ENCODE measurements at regions not wholly inside any gene's neighbourhood (a gene's known extent, or its start where the extent isn't known, plus 50 kb on each side); places are given as distances from the start of the nearest gene placed in this dataset.

DNA sequence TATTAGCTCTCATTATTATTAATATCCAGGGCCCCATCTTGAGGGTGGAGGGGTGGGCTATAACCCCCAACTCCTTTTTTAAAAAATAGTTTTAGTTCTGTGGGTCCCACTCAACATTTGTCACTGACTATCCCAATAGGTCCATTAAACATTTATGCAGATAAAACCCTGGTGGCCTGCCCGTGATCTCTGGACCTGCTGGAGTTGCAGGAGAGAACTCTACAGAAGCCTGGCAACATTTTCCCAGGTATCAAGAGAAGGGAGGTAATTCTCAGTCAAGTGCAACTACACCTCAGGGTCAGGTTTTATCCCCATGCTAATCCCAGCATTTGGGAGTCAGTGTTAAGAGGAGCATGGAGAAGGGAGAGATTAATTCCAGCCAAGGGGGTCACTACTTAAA lies 264.4 kb upstream of the PROK2 start (continued):
- TF ChIP-seq, protein P1, sequence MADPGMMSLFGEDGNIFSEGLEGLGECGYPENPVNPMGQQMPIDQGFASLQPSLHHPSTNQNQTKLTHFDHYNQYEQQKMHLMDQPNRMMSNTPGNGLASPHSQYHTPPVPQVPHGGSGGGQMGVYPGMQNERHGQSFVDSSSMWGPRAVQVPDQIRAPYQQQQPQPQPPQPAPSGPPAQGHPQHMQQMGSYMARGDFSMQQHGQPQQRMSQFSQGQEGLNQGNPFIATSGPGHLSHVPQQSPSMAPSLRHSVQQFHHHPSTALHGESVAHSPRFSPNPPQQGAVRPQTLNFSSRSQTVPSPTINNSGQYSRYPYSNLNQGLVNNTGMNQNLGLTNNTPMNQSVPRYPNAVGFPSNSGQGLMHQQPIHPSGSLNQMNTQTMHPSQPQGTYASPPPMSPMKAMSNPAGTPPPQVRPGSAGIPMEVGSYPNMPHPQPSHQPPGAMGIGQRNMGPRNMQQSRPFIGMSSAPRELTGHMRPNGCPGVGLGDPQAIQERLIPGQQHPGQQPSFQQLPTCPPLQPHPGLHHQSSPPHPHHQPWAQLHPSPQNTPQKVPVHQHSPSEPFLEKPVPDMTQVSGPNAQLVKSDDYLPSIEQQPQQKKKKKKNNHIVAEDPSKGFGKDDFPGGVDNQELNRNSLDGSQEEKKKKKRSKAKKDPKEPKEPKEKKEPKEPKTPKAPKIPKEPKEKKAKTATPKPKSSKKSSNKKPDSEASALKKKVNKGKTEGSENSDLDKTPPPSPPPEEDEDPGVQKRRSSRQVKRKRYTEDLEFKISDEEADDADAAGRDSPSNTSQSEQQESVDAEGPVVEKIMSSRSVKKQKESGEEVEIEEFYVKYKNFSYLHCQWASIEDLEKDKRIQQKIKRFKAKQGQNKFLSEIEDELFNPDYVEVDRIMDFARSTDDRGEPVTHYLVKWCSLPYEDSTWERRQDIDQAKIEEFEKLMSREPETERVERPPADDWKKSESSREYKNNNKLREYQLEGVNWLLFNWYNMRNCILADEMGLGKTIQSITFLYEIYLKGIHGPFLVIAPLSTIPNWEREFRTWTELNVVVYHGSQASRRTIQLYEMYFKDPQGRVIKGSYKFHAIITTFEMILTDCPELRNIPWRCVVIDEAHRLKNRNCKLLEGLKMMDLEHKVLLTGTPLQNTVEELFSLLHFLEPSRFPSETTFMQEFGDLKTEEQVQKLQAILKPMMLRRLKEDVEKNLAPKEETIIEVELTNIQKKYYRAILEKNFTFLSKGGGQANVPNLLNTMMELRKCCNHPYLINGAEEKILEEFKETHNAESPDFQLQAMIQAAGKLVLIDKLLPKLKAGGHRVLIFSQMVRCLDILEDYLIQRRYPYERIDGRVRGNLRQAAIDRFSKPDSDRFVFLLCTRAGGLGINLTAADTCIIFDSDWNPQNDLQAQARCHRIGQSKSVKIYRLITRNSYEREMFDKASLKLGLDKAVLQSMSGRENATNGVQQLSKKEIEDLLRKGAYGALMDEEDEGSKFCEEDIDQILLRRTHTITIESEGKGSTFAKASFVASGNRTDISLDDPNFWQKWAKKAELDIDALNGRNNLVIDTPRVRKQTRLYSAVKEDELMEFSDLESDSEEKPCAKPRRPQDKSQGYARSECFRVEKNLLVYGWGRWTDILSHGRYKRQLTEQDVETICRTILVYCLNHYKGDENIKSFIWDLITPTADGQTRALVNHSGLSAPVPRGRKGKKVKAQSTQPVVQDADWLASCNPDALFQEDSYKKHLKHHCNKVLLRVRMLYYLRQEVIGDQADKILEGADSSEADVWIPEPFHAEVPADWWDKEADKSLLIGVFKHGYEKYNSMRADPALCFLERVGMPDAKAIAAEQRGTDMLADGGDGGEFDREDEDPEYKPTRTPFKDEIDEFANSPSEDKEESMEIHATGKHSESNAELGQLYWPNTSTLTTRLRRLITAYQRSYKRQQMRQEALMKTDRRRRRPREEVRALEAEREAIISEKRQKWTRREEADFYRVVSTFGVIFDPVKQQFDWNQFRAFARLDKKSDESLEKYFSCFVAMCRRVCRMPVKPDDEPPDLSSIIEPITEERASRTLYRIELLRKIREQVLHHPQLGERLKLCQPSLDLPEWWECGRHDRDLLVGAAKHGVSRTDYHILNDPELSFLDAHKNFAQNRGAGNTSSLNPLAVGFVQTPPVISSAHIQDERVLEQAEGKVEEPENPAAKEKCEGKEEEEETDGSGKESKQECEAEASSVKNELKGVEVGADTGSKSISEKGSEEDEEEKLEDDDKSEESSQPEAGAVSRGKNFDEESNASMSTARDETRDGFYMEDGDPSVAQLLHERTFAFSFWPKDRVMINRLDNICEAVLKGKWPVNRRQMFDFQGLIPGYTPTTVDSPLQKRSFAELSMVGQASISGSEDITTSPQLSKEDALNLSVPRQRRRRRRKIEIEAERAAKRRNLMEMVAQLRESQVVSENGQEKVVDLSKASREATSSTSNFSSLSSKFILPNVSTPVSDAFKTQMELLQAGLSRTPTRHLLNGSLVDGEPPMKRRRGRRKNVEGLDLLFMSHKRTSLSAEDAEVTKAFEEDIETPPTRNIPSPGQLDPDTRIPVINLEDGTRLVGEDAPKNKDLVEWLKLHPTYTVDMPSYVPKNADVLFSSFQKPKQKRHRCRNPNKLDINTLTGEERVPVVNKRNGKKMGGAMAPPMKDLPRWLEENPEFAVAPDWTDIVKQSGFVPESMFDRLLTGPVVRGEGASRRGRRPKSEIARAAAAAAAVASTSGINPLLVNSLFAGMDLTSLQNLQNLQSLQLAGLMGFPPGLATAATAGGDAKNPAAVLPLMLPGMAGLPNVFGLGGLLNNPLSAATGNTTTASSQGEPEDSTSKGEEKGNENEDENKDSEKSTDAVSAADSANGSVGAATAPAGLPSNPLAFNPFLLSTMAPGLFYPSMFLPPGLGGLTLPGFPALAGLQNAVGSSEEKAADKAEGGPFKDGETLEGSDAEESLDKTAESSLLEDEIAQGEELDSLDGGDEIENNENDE (IDR thresholded peaks at IDR 0.05; ENCODE audit: insufficient replicate concordance, low read length) = no peak
- no peak for TF ChIP-seq TBP (IDR thresholded peaks at IDR 0.05; ENCODE audit: low read depth, low read length)
- no peak for TF ChIP-seq HDAC2 (IDR thresholded peaks at IDR 0.05; ENCODE audit: borderline replicate concordance in 1 of 2, low read depth in 2 of 2, low read length in 2 of 2)
- TF ChIP-seq RNF2 (IDR thresholded peaks at IDR 0.05; ENCODE audit: borderline replicate concordance, low read depth, low read length, missing control alignments, poor library complexity, severe bottlenecking) = no peak

Measured in H1 (cell line).